PC-3 (cell line): ENCODE measurements at regions not wholly inside any gene's neighbourhood (a gene's known extent, or its start where the extent isn't known, plus 50 kb on each side); places are given as distances from the start of the nearest gene placed in this dataset.

Experiments used
- ATAC-seq: fragments of 200-7000 bp; cut with Tn5 transposase; 2 replicates; pipeline ENCODE4 v1.9.1; 2020; ENCODE audit warnings: mild to moderate bottlenecking, moderate library complexity
- BruUV-seq: library from RNA; stranded (reverse); fragments of 400-500 nt; replicated peaks from 2 replicates; lab custom pipeline; 2021; lab: Mats Ljungman, UMichigan
- CTCF ChIA-PET: fragments of 300-600 bp; sonication (Branson Sonifier 250); formaldehyde crosslinking; loops from one replicate; lab custom pipeline; 2022; ENCODE audit warnings: antibody characterized with exemption; lab: Charles Lee
- POLR2A ChIA-PET: fragments of 300-600 bp; sonication (Branson Sonifier 250); formaldehyde crosslinking; loops from one replicate; lab custom pipeline; 2022; ENCODE audit warnings: antibody characterized with exemption; ENCODE audit not compliant: unreplicated experiment; lab: Charles Lee
- DNase-seq: peaks from one replicate; pipeline ENCODE4 v3.0.0-alpha.2; 2015
- H2AFZ ChIP-seq: fragments of 300-600 bp; sonication (generic); 2 replicates; pipeline ENCODE4 v1.6.0; 2016; ENCODE audit warnings: antibody characterized with exemption, low read length
- H3F3A ChIP-seq: fragments of 300-600 bp; sonication (generic); one replicate; pipeline ENCODE4 v1.6.0; 2017; ENCODE audit warnings: antibody characterized with exemption, low read length, control low read depth, mild to moderate bottlenecking; ENCODE audit not compliant: unreplicated experiment
- H3K27ac ChIP-seq: fragments of 300-600 bp; sonication (generic); 2 replicates; pipeline ENCODE4 v1.5.1; 2016; ENCODE audit warnings: mild to moderate bottlenecking, low read length
- H3K27me3 ChIP-seq: fragments of 300-600 bp; sonication (generic); 2 replicates; pipeline ENCODE4 v1.6.1; 2016; ENCODE audit warnings: low read length, mixed read lengths
- H3K36me3 ChIP-seq: fragments of 300-600 bp; sonication (generic); 2 replicates; pipeline ENCODE4 v1.6.1; 2016; ENCODE audit warnings: low read depth, mixed run types, low read length, mixed read lengths
- H3K4me1 ChIP-seq: fragments of 300-600 bp; sonication (generic); 2 replicates; pipeline ENCODE4 v1.5.1; 2016; ENCODE audit warnings: low read length; ENCODE audit not compliant: insufficient read depth
- H3K4me2 ChIP-seq: fragments of 300-600 bp; sonication (generic); 2 replicates; pipeline ENCODE4 v1.6.0; 2016; ENCODE audit warnings: low read length
- H3K4me3 ChIP-seq: fragments of 300-600 bp; sonication (generic); 2 replicates; pipeline ENCODE4 v1.5.1; 2016; ENCODE audit warnings: mild to moderate bottlenecking, low read length, mixed read lengths
- H3K79me2 ChIP-seq: fragments of 300-600 bp; sonication (generic); 2 replicates; pipeline ENCODE4 v1.6.1; 2017; ENCODE audit warnings: low read length, mixed read lengths
- H3K9ac ChIP-seq: fragments of 300-600 bp; sonication (generic); 2 replicates; pipeline ENCODE4 v1.6.0; 2016; ENCODE audit warnings: mild to moderate bottlenecking, low read length
- H3K9me2 ChIP-seq: fragments of 300-600 bp; sonication (generic); replicated peaks from 2 replicates; pipeline ENCODE4 v1.6.1; 2016; ENCODE audit warnings: mixed run types, low read length, mixed read lengths
- H3K9me3 ChIP-seq: fragments of 300-600 bp; sonication (generic); 2 replicates; pipeline ENCODE4 v1.6.1; 2016; ENCODE audit warnings: low read length, mixed read lengths
- H4K20me1 ChIP-seq: fragments of 300-600 bp; sonication (generic); 2 replicates; pipeline ENCODE4 v1.6.1; 2016; ENCODE audit warnings: low read length, mixed read lengths
- CTCF ChIP-seq: fragments of 300-600 bp; sonication (generic); conservative IDR thresholded peaks from 2 replicates; pipeline ENCODE4 v1.5.1; 2017; ENCODE audit warnings: antibody characterized with exemption, low read depth, mild to moderate bottlenecking, low read length
- EZH2 ChIP-seq: fragments of 300-600 bp; sonication (generic); IDR thresholded peaks from one replicate; pipeline ENCODE4 v1.6.1; 2017; ENCODE audit warnings: antibody characterized with exemption, mild to moderate bottlenecking, low read length; ENCODE audit not compliant: unreplicated experiment
- EZH2phosphoT487 ChIP-seq: fragments of 300-600 bp; sonication (generic); IDR thresholded peaks from 2 replicates; pipeline ENCODE4 v1.6.1; 2018; ENCODE audit warnings: mild to moderate bottlenecking, antibody characterized with exemption, low read length, borderline replicate concordance
- intact Hi-C: fragments of 100-400 bp; cut with micrococcal nuclease; formaldehyde crosslinking; loops from 2 replicates; pipeline ENCODE4 v1.9.0; 2023

GRCh38 chr9:22331533-22331932 is 115.1 kb upstream of the DMRTA1 start:
- ATAC-seq (no peak), DNase-seq (no peak)
- H3K4me1 ChIP-seq = peaks cover 12% of the 10 kb centered on the region; the same call in 1 of the 2 replicates
- no peaks in the 10 kb centered on the region for H3K36me3 ChIP-seq
- intact Hi-C loops = no loop called here
- no peak overlapping the region for H3K4me3 ChIP-seq
- H2AFZ ChIP-seq = no peak overlapping the region
- no TSS peak for BruUV-seq
- H3K9ac ChIP-seq = no peak overlapping the region
- H3K27me3 ChIP-seq = no peaks in the 10 kb centered on the region
- TF ChIP-seq CTCF (no peak), EZH2phosphoT487 (no peak), EZH2 (no peak)
- H3K4me2 ChIP-seq = no peak overlapping the region
- H3F3A ChIP-seq = no peaks in the 10 kb centered on the region
- ChIA-PET POLR2A (no interaction called here), CTCF (no interaction called here)
- no peaks in the 10 kb centered on the region for H4K20me1 ChIP-seq
- no peaks in the 10 kb centered on the region for H3K9me2 ChIP-seq
- H3K9me3 ChIP-seq = no peaks in the 10 kb centered on the region
- H3K27ac ChIP-seq = no peak overlapping the region
- no peaks in the 10 kb centered on the region for H3K79me2 ChIP-seq

- no TSS peak for BruUV-seq
- H3K4me3 ChIP-seq = no peak overlapping the region
- H3K27ac ChIP-seq = no peak overlapping the region
- no peaks in the 10 kb centered on the region for H3K9me3 ChIP-seq
- H3K27me3 ChIP-seq = no peaks in the 10 kb centered on the region
- ChIA-PET CTCF (no interaction called here), POLR2A (no interaction called here)
- H3F3A ChIP-seq = no peaks in the 10 kb centered on the region
- no peak overlapping the region for H3K4me2 ChIP-seq
- no peak overlapping the region for H2AFZ ChIP-seq
- ATAC-seq (no peak), DNase-seq (peak; percentile 22)
- intact Hi-C loops = no loop called here
- peaks cover 12% of the 10 kb centered on the region; the same call in 1 of the 2 replicates for H3K4me1 ChIP-seq
- no peaks in the 10 kb centered on the region for H3K36me3 ChIP-seq
- no peaks in the 10 kb centered on the region for H3K79me2 ChIP-seq
- H4K20me1 ChIP-seq = no peaks in the 10 kb centered on the region
- TF ChIP-seq EZH2phosphoT487 = no peak
- TF ChIP-seq EZH2 = no peak
- TF ChIP-seq CTCF = no peak
- no peak overlapping the region for H3K9ac ChIP-seq
- no peaks in the 10 kb centered on the region for H3K9me2 ChIP-seq
Observed at GRCh38 chr9:22332202-22332601, 114.4 kb upstream of the DMRTA1 start.

- H2AFZ ChIP-seq = no peak overlapping the region
- DNase-seq = no peak
- CTCF ChIA-PET = no interaction called here
Observed at GRCh38 chr9:22337261-22337660, 109.4 kb upstream of the DMRTA1 start.

More at GRCh38 chr9:22337261-22337660, 109.4 kb upstream of the DMRTA1 start:
- H3K4me3 ChIP-seq = no peak overlapping the region
- H3K27me3 ChIP-seq = no peaks in the 10 kb centered on the region
- no peaks in the 10 kb centered on the region for H4K20me1 ChIP-seq
- no peaks in the 10 kb centered on the region for H3F3A ChIP-seq
- H3K4me2 ChIP-seq = no peak overlapping the region
- no peak for ATAC-seq
- intact Hi-C loops = no loop called here
- H3K79me2 ChIP-seq = no peaks in the 10 kb centered on the region
- BruUV-seq = no TSS peak
- TF ChIP-seq EZH2phosphoT487 (no peak), EZH2 (no peak), CTCF (no peak)
- H3K9ac ChIP-seq = no peak overlapping the region
- POLR2A ChIA-PET = interaction anchor here (0.6 kb wide), 1 partner anchor 99 kb away, joined by 4 read pairs; no protein-coding TSS in a partner anchor
- no peaks in the 10 kb centered on the region for H3K9me2 ChIP-seq
- no peaks in the 10 kb centered on the region for H3K9me3 ChIP-seq
- no peaks in the 10 kb centered on the region for H3K36me3 ChIP-seq
- no peak overlapping the region for H3K27ac ChIP-seq
- H3K4me1 ChIP-seq = peaks cover 16% of the 10 kb centered on the region
